C4-2B (cell line): ENCODE measurements at regions not wholly inside any gene's neighbourhood (a gene's known extent, or its start where the extent isn't known, plus 50 kb on each side); places are given as distances from the start of the nearest gene placed in this dataset.

Experiments
- ZFX ChIP-seq: fragments of 450-650 bp; IDR thresholded peaks from 2 replicates; pipeline ENCODE4 v1.6.1; 2017
- TF ChIP-seq, protein P1 (sequence below): fragments of 450-650 bp; conservative IDR thresholded peaks from 2 replicates; pipeline ENCODE4 v1.5.1; 2017; ENCODE audit warnings: mild to moderate bottlenecking

DNA sequence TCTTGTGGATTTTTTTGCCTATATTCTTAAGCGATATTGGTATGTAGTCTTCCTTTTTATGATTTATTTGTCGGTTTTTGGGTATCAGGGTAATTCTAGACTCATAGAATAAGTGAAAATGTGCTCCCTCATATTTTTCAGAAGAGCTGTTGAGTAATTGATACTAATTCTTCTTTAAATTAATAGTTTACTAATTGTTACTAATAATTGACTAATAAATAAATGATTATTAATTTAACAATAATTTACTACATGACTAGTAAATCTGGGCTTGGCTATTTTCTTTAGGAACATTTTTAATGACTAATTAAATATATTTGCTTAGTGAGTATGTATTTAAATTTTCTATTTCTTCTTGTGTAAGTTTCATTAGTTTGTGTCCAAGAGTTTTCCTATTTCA, 325.0 kb downstream of the ADCYAP1 start:
- TF ChIP-seq, protein P1, sequence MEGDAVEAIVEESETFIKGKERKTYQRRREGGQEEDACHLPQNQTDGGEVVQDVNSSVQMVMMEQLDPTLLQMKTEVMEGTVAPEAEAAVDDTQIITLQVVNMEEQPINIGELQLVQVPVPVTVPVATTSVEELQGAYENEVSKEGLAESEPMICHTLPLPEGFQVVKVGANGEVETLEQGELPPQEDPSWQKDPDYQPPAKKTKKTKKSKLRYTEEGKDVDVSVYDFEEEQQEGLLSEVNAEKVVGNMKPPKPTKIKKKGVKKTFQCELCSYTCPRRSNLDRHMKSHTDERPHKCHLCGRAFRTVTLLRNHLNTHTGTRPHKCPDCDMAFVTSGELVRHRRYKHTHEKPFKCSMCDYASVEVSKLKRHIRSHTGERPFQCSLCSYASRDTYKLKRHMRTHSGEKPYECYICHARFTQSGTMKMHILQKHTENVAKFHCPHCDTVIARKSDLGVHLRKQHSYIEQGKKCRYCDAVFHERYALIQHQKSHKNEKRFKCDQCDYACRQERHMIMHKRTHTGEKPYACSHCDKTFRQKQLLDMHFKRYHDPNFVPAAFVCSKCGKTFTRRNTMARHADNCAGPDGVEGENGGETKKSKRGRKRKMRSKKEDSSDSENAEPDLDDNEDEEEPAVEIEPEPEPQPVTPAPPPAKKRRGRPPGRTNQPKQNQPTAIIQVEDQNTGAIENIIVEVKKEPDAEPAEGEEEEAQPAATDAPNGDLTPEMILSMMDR = no peak
- TF ChIP-seq ZFX = no peak
